HCT116 (cell line): ENCODE measurements at regions not wholly inside any gene's neighbourhood (a gene's known extent, or its start where the extent isn't known, plus 50 kb on each side); places are given as distances from the start of the nearest gene placed in this dataset.

Experiments
- ATAC-seq: fragments of 200-7000 bp; cut with Tn5 transposase; 2 replicates; pipeline ENCODE4 v1.9.1; 2020; ENCODE audit warnings: mild to moderate bottlenecking, moderate library complexity
- BruUV-seq: library from RNA; stranded (reverse); fragments of 400-500 nt; replicated peaks from 2 replicates; lab custom pipeline; 2021; lab: Mats Ljungman, UMichigan
- CTCF ChIA-PET: fragments of 300-600 bp; sonication (Branson Sonifier 250); formaldehyde crosslinking; loops from one replicate; lab custom pipeline; 2021; ENCODE audit warnings: antibody characterized with exemption; lab: Charles Lee
- POLR2A ChIA-PET: fragments of 300-600, 350-600 bp; sonication (Branson Sonifier 250); formaldehyde crosslinking; loops from one replicate; lab custom pipeline; 2021; ENCODE audit warnings: antibody characterized with exemption; lab: Charles Lee
- RAD21 ChIA-PET, 2 experiments: fragments of 300-600 bp; sonication (Branson Sonifier 250); formaldehyde crosslinking; loops; one replicate each; lab custom pipeline; 2023; ENCODE audit warnings: low total read pairs in 2 of 2; ENCODE audit not compliant: uncharacterized antibody in 2 of 2, unreplicated experiment in 2 of 2, low non-redundant PET in 1 of 2; lab: Charles Lee
- DNase-seq: peaks from one replicate; pipeline ENCODE4 v3.0.0-alpha.2; 2010; ENCODE audit warnings: low read depth, low spot score
- H2AFZ ChIP-seq: fragments of 200-600 bp; shearing (Covaris generic), sonication (generic); 2 replicates; pipeline ENCODE4 v1.6.1; 2017; ENCODE audit warnings: low read depth, mixed run types, mixed read lengths, antibody characterized with exemption, low read length; ENCODE audit not compliant: poor library complexity, severe bottlenecking
- H3K27ac ChIP-seq: 2 replicates; pipeline ENCODE4 v1.5.1; 2012; ENCODE audit warnings: low read depth, low read length
- H3K27me3 ChIP-seq: fragments of 200-600 bp; sonication (generic); 2 replicates; pipeline ENCODE4 v1.6.1; 2016; ENCODE audit warnings: mixed run types, low read length, mixed read lengths; ENCODE audit not compliant: insufficient read depth
- H3K36me3 ChIP-seq, 2 experiments: fragments of 200-500 bp in 1 of 2; fragments of 200-600 bp in 1 of 2; sonication (Bioruptor generic) in 1 of 2; sonication (generic) in 1 of 2; 2 replicates each; pipeline versions ENCODE4 v1.5.1 to v1.6.1; 2014 to 2016; ENCODE audit warnings: low read length in 2 of 2, inconsistent platforms in 1 of 2, mixed read lengths in 1 of 2, mixed run types in 1 of 2; ENCODE audit not compliant: insufficient read depth in 2 of 2, control insufficient read depth in 1 of 2
- H3K4me1 ChIP-seq, 2 experiments: fragments of 200-600 bp in 1 of 2; sonication (generic) in 1 of 2; 2 replicates each; pipeline versions ENCODE4 v1.5.1 to v1.6.1; 2012 to 2017; ENCODE audit warnings: low read length in 2 of 2, inconsistent platforms in 1 of 2, mild to moderate bottlenecking in 1 of 2, mixed read lengths in 1 of 2, mixed run types in 1 of 2, moderate library complexity in 1 of 2; ENCODE audit not compliant: insufficient read depth in 2 of 2, control insufficient read depth in 1 of 2
- H3K4me2 ChIP-seq: fragments of 200-600 bp; sonication (generic); 2 replicates; pipeline ENCODE4 v1.6.1; 2017; ENCODE audit warnings: mixed run types, low read length, mixed read lengths
- H3K4me3 ChIP-seq, 2 experiments: fragments of 200-600 bp in 1 of 2; sonication (generic) in 1 of 2; replicated peaks in 1 of 2; 2 replicates each; pipeline ENCODE4 v1.5.1; 2011 to 2016; ENCODE audit warnings: low read length in 2 of 2, control low read depth in 1 of 2, low read depth in 1 of 2, mild to moderate bottlenecking in 1 of 2, mixed read lengths in 1 of 2, mixed run types in 1 of 2
- H3K79me2 ChIP-seq: fragments of 200-600 bp; sonication (generic); 2 replicates; pipeline ENCODE4 v1.6.1; 2017; ENCODE audit warnings: mild to moderate bottlenecking, mixed run types, low read length, moderate library complexity, mixed read lengths; ENCODE audit not compliant: insufficient read depth
- H3K9ac ChIP-seq: fragments of 200-600 bp; sonication (generic); 2 replicates; pipeline ENCODE4 v1.6.1; 2016; ENCODE audit warnings: low read length, mixed read lengths
- H3K9me2 ChIP-seq: fragments of 200-600 bp; sonication (generic), shearing (Covaris generic); 2 replicates; pipeline ENCODE4 v1.6.1; 2017; ENCODE audit warnings: mixed run types, mild to moderate bottlenecking, moderate library complexity; ENCODE audit not compliant: insufficient read depth
- H3K9me3 ChIP-seq, 2 experiments: fragments of 200-500 bp in 1 of 2; fragments of 200-600 bp in 1 of 2; sonication (Bioruptor generic) in 1 of 2; sonication (generic) in 1 of 2; 2 replicates each; pipeline ENCODE4 v1.6.1; 2014 to 2017; ENCODE audit warnings: low read length in 2 of 2, mixed read lengths in 2 of 2, inconsistent platforms in 1 of 2, low read depth in 1 of 2, mild to moderate bottlenecking in 1 of 2, mixed run types in 1 of 2, moderate library complexity in 1 of 2; ENCODE audit not compliant: control insufficient read depth in 1 of 2, insufficient read depth in 1 of 2
- H4K20me1 ChIP-seq: fragments of 200-600 bp; sonication (generic), shearing (Covaris generic); 2 replicates; pipeline ENCODE4 v1.6.1; 2017; ENCODE audit warnings: mixed run types, mild to moderate bottlenecking, moderate library complexity; ENCODE audit not compliant: insufficient read depth
- EZH2 ChIP-seq: fragments of 200-600 bp; sonication (generic); IDR thresholded peaks from 2 replicates; pipeline ENCODE4 v1.6.1; 2017; ENCODE audit warnings: antibody characterized with exemption, mixed run types
- EZH2phosphoT487 ChIP-seq: fragments of 200-600 bp; IDR thresholded peaks from 2 replicates; pipeline ENCODE4 v1.6.1; 2018; ENCODE audit warnings: antibody characterized with exemption, borderline replicate concordance
- FOSL1 ChIP-seq: IDR thresholded peaks from 2 replicates; pipeline ENCODE4 v1.6.1; 2012; ENCODE audit warnings: low read depth
- POLR2A ChIP-seq: IDR thresholded peaks from 2 replicates; pipeline ENCODE4 v1.7.0; 2011; ENCODE audit warnings: borderline replicate concordance; ENCODE audit not compliant: insufficient read depth, insufficient read length; ENCODE audit errors: extremely low read depth
- RAD21 ChIP-seq: IDR thresholded peaks from 2 replicates; pipeline ENCODE4 v1.6.1; 2012; ENCODE audit warnings: low read depth, mild to moderate bottlenecking
- SP1 ChIP-seq: IDR thresholded peaks from 2 replicates; pipeline ENCODE4 v1.6.1; 2012; ENCODE audit warnings: low read depth
- SRF ChIP-seq: IDR thresholded peaks from 2 replicates; pipeline ENCODE4 v1.6.1; 2012; ENCODE audit warnings: low read depth
- TCF7L2 ChIP-seq: IDR thresholded peaks from 2 replicates; pipeline ENCODE4 v1.7.0; 2011; ENCODE audit warnings: borderline replicate concordance, inconsistent platforms; ENCODE audit not compliant: insufficient read depth, insufficient read length; ENCODE audit errors: extremely low read depth
- YY1 ChIP-seq: IDR thresholded peaks from 2 replicates; pipeline ENCODE4 v1.6.1; 2011; ENCODE audit warnings: low read length, low read depth, moderate library complexity, mild to moderate bottlenecking; ENCODE audit not compliant: insufficient replicate concordance; ENCODE audit errors: extremely low read depth
- ZFX ChIP-seq: fragments of 450-650 bp; IDR thresholded peaks from 2 replicates; pipeline ENCODE4 v1.6.1; 2017
- ZNF274 ChIP-seq: fragments of 200-500 bp; sonication (Bioruptor generic); IDR thresholded peaks from 2 replicates; pipeline ENCODE4 v1.6.1; 2014; ENCODE audit warnings: mild to moderate bottlenecking, low read depth, low read length, inconsistent platforms
- intact Hi-C: fragments of 100-400 bp; cut with micrococcal nuclease; formaldehyde crosslinking; loops from 2 replicates; pipeline ENCODE4 v1.10.0; 2022
- TF ChIP-seq, protein P1 (sequence below): IDR thresholded peaks from 2 replicates; pipeline ENCODE4 v1.6.1; 2011; ENCODE audit warnings: mild to moderate bottlenecking, low read length, moderate library complexity; ENCODE audit not compliant: insufficient replicate concordance; ENCODE audit errors: extremely low read depth
- TF ChIP-seq, protein P2 (sequence below), 3 experiments: fragments of 200-600 bp in 1 of 3; sonication (generic) in 1 of 3; IDR thresholded peaks in 2 of 3; conservative IDR thresholded peaks in 1 of 3; 2 replicates each; pipeline ENCODE4 v1.5.1; 2012 to 2017; ENCODE audit warnings: low read depth in 2 of 3, low read length in 2 of 3, antibody characterized with exemption in 1 of 3, borderline replicate concordance in 1 of 3, control low read depth in 1 of 3, mild to moderate bottlenecking in 1 of 3, mixed read lengths in 1 of 3, mixed run types in 1 of 3, moderate library complexity in 1 of 3; ENCODE audit not compliant: insufficient read depth in 1 of 3
- TF ChIP-seq, protein P3 (sequence below): IDR thresholded peaks from 2 replicates; pipeline ENCODE4 v1.6.1; 2012

DNA sequence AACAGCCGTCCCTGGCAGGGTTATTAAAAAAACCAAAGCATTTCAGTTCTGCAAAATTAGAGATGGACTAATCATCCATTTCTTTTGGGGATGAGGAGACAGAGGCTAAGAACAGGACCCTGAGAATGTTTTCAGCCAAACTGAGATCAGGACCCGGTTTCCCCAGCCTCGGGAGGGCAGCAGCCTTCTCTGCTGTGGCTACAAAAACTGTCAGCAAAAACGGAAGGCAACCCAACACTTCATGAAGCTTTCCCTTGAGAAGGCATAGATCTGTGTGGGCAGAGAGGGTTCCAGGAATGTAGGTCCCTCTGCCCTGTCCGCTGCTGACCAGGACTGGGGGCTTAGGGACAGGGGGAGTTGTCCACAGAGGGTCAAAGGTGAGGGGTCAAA, 313.5 kb downstream of the TCERG1L start:
- Histone ChIP-seq H3K9me2 (no peaks in the 10 kb centered on the region), H3K4me1 (no peaks in the 10 kb centered on the region), H4K20me1 (no peaks in the 10 kb centered on the region), H3K9me3 (no peaks in the 10 kb centered on the region), H3K4me2 (no peak overlapping the region), H3K27ac (no peak overlapping the region), H3K36me3 (no peaks in the 10 kb centered on the region), H2AFZ (no peak overlapping the region), H3K4me3 (no peak overlapping the region), H3K79me2 (no peaks in the 10 kb centered on the region), H3K27me3 (no peaks in the 10 kb centered on the region), H3K9ac (no peak overlapping the region)
- TF ChIP-seq ZFX (no peak), YY1 (no peak), TCF7L2 (no peak), FOSL1 (no peak)
- TF ChIP-seq, protein P1, sequence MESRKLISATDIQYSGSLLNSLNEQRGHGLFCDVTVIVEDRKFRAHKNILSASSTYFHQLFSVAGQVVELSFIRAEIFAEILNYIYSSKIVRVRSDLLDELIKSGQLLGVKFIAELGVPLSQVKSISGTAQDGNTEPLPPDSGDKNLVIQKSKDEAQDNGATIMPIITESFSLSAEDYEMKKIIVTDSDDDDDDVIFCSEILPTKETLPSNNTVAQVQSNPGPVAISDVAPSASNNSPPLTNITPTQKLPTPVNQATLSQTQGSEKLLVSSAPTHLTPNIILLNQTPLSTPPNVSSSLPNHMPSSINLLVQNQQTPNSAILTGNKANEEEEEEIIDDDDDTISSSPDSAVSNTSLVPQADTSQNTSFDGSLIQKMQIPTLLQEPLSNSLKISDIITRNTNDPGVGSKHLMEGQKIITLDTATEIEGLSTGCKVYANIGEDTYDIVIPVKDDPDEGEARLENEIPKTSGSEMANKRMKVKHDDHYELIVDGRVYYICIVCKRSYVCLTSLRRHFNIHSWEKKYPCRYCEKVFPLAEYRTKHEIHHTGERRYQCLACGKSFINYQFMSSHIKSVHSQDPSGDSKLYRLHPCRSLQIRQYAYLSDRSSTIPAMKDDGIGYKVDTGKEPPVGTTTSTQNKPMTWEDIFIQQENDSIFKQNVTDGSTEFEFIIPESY = no peak
- POLR2A ChIA-PET = no interaction called here
- intact Hi-C loops = no loop called here
- DNase-seq = no peak
- RAD21 ChIA-PET = no interaction called here
- CTCF ChIA-PET = no interaction called here
- ATAC-seq = no peak
- BruUV-seq = no TSS peak

DNA sequence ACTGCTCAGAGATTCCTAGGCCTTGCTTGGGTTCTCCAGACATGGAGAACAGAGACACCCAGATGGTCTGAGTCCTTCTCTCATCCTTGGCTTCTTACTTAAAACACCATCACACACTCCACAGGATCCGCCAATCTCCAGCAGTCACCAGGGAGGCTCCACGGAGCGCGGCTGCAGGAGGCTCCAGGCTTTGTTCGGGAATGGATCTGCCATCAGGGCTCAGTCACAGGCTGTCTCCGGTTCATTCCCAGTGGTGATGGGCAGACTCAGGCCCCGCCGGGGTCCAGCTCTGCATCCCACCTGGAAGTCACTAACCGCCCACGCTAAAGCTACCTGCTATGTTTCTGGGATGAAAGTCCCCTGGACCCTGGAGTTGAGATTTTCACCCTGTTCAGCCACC, 312.9 kb downstream of the TCERG1L start:
- no peaks in the 10 kb centered on the region for H4K20me1 ChIP-seq
- H3K4me1 ChIP-seq = no peaks in the 10 kb centered on the region
- H3K9me2 ChIP-seq = no peaks in the 10 kb centered on the region
- no peak overlapping the region for H3K27ac ChIP-seq
- H3K9ac ChIP-seq = no peak overlapping the region
- no peaks in the 10 kb centered on the region for H3K27me3 ChIP-seq
- DNase-seq (no peak), ATAC-seq (no peak)
- TF ChIP-seq ZNF274 = no peak
- TF ChIP-seq SP1 = no peak
- TF ChIP-seq SRF = no peak
- TF ChIP-seq FOSL1 = no peak
- TF ChIP-seq, protein P2, sequence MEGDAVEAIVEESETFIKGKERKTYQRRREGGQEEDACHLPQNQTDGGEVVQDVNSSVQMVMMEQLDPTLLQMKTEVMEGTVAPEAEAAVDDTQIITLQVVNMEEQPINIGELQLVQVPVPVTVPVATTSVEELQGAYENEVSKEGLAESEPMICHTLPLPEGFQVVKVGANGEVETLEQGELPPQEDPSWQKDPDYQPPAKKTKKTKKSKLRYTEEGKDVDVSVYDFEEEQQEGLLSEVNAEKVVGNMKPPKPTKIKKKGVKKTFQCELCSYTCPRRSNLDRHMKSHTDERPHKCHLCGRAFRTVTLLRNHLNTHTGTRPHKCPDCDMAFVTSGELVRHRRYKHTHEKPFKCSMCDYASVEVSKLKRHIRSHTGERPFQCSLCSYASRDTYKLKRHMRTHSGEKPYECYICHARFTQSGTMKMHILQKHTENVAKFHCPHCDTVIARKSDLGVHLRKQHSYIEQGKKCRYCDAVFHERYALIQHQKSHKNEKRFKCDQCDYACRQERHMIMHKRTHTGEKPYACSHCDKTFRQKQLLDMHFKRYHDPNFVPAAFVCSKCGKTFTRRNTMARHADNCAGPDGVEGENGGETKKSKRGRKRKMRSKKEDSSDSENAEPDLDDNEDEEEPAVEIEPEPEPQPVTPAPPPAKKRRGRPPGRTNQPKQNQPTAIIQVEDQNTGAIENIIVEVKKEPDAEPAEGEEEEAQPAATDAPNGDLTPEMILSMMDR (IDR thresholded peaks at IDR 0.05 in 2 of 3, conservative IDR thresholded peaks at IDR 0.05 in 1 of 3; ENCODE audit: borderline replicate concordance in 1 of 3, insufficient read depth in 1 of 3, low read depth in 2 of 3, low read length in 2 of 3) = no peak
- TF ChIP-seq TCF7L2 = no peak
- TF ChIP-seq EZH2phosphoT487 = no peak
- TF ChIP-seq, protein P1 = no peak
- no peak for TF ChIP-seq POLR2A
- no peak for TF ChIP-seq EZH2
- TF ChIP-seq, protein P3, sequence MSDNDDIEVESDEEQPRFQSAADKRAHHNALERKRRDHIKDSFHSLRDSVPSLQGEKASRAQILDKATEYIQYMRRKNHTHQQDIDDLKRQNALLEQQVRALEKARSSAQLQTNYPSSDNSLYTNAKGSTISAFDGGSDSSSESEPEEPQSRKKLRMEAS = no peak
- no peak for TF ChIP-seq RAD21
- H3K4me3 ChIP-seq = no peak overlapping the region
- no peak overlapping the region for H3K4me2 ChIP-seq
- intact Hi-C loops = no loop called here
- ChIA-PET CTCF (no interaction called here), POLR2A (no interaction called here), RAD21 (no interaction called here)
- H3K79me2 ChIP-seq = no peaks in the 10 kb centered on the region
- no TSS peak for BruUV-seq
- no peak overlapping the region for H2AFZ ChIP-seq
- H3K9me3 ChIP-seq = no peaks in the 10 kb centered on the region
- H3K36me3 ChIP-seq = no peaks in the 10 kb centered on the region
